ENCODE measurements at regions not wholly inside any gene's neighbourhood (a gene's known extent, or its start where the extent isn't known, plus 50 kb on each side); places are given as distances from the start of the nearest gene placed in this dataset.

- H3K4me2 ChIP-seq (ENCODE audit: insufficient read depth, low read length) = no peak overlapping the region
- no peaks in the 10 kb centered on the region for H3K79me2 ChIP-seq (ENCODE audit: control insufficient read depth, insufficient read depth, low read length)
- BruUV-seq (replicated peaks) = no TSS peak
- no peak overlapping the region for H2AFZ ChIP-seq (ENCODE audit: low read depth, low read length)
- CTCF ChIA-PET = no interaction called here
- no peaks in the 10 kb centered on the region for H3K36me3 ChIP-seq (ENCODE audit: control insufficient read depth in 2 of 2, extremely low read depth in 1 of 2, insufficient read depth in 2 of 2, low read length in 2 of 2)
- intact Hi-C loops (cut with micrococcal nuclease) (no loop called here), dilution Hi-C loops (cut with MboI; ENCODE audit: extremely low pct_ligation_motif_present, low sequenced_read_pairs) (no loop called here)
- no peaks in the 10 kb centered on the region for H3K9me1 ChIP-seq (replicated peaks; ENCODE audit: control insufficient read depth, extremely low read depth, insufficient read depth, low read length)
- POLR2A ChIA-PET = no interaction called here
- H3K9me3 ChIP-seq (replicated peaks; ENCODE audit: control insufficient read depth, insufficient read depth, low read length) = no peaks in the 10 kb centered on the region
- H3K4me3 ChIP-seq (replicated peaks in 1 of 3; ENCODE audit: insufficient read depth in 1 of 3, low read depth in 1 of 3, low read length in 3 of 3) = no peak overlapping the region
- DNase-seq (ENCODE audit: low read depth, low spot score) (no peak), FAIRE-seq (no peak)
- H3K27me3 ChIP-seq (ENCODE audit: control insufficient read depth in 2 of 2, insufficient read depth in 2 of 2, low read length in 2 of 2) = no peaks in the 10 kb centered on the region
- H4K20me1 ChIP-seq (replicated peaks; ENCODE audit: control insufficient read depth, extremely low read depth, insufficient read depth, low read length) = no peaks in the 10 kb centered on the region
- no peak for TF ChIP-seq JUN (IDR thresholded peaks at IDR 0.05; ENCODE audit: borderline replicate concordance, insufficient read depth, insufficient read length, low read depth)
- TF ChIP-seq, protein P1, sequence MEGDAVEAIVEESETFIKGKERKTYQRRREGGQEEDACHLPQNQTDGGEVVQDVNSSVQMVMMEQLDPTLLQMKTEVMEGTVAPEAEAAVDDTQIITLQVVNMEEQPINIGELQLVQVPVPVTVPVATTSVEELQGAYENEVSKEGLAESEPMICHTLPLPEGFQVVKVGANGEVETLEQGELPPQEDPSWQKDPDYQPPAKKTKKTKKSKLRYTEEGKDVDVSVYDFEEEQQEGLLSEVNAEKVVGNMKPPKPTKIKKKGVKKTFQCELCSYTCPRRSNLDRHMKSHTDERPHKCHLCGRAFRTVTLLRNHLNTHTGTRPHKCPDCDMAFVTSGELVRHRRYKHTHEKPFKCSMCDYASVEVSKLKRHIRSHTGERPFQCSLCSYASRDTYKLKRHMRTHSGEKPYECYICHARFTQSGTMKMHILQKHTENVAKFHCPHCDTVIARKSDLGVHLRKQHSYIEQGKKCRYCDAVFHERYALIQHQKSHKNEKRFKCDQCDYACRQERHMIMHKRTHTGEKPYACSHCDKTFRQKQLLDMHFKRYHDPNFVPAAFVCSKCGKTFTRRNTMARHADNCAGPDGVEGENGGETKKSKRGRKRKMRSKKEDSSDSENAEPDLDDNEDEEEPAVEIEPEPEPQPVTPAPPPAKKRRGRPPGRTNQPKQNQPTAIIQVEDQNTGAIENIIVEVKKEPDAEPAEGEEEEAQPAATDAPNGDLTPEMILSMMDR (IDR thresholded peaks at IDR 0.05; ENCODE audit: extremely low read depth in 1 of 2, insufficient read depth in 1 of 2, low read depth in 1 of 2, low read length in 2 of 2) = no peak
- H3K9ac ChIP-seq (replicated peaks; ENCODE audit: extremely low read depth, insufficient read depth, low read length) = no peak overlapping the region
- H3K4me1 ChIP-seq (ENCODE audit: control insufficient read depth, extremely low read depth, insufficient read depth, low read length) = no peaks in the 10 kb centered on the region
- no peak overlapping the region for H3K27ac ChIP-seq (ENCODE audit: insufficient read depth, low read depth, low read length)
These were observed 71.7 kb upstream of the CPNE8 start for GRCh38 chr12:38977132-38977531.

GRCh38 chr12:38969706-38970105 is 64.3 kb upstream of the CPNE8 start:
- intact Hi-C loops (cut with micrococcal nuclease) = no loop called here
- H3K9me3 ChIP-seq (replicated peaks; ENCODE audit: control insufficient read depth, insufficient read depth, low read length) = no peaks in the 10 kb centered on the region
- H3K27ac ChIP-seq (ENCODE audit: insufficient read depth, low read depth, low read length) = no peak overlapping the region

More at GRCh38 chr12:38969706-38970105, 64.3 kb upstream of the CPNE8 start:
- no peak overlapping the region for H3K4me2 ChIP-seq (ENCODE audit: insufficient read depth, low read length)
- H3K4me1 ChIP-seq (ENCODE audit: control insufficient read depth, extremely low read depth, insufficient read depth, low read length) = no peaks in the 10 kb centered on the region
- no peaks in the 10 kb centered on the region for H3K27me3 ChIP-seq (ENCODE audit: control insufficient read depth in 2 of 2, insufficient read depth in 2 of 2, low read length in 2 of 2)
- no TSS peak for BruUV-seq (replicated peaks)
- dilution Hi-C loops (cut with MboI; ENCODE audit: extremely low pct_ligation_motif_present, low sequenced_read_pairs) = no loop called here
- no peak for DNase-seq (ENCODE audit: low read depth, low spot score)
- H4K20me1 ChIP-seq (replicated peaks; ENCODE audit: control insufficient read depth, extremely low read depth, insufficient read depth, low read length) = no peaks in the 10 kb centered on the region
- FAIRE-seq = no peak
- no peak overlapping the region for H2AFZ ChIP-seq (ENCODE audit: low read depth, low read length)
- H3K79me2 ChIP-seq (ENCODE audit: control insufficient read depth, insufficient read depth, low read length) = no peaks in the 10 kb centered on the region
- no peaks in the 10 kb centered on the region for H3K9me1 ChIP-seq (replicated peaks; ENCODE audit: control insufficient read depth, extremely low read depth, insufficient read depth, low read length)
- H3K4me3 ChIP-seq (replicated peaks in 1 of 3; ENCODE audit: insufficient read depth in 1 of 3, low read depth in 1 of 3, low read length in 3 of 3) = no peak overlapping the region
- no peak overlapping the region for H3K9ac ChIP-seq (replicated peaks; ENCODE audit: extremely low read depth, insufficient read depth, low read length)
- no peaks in the 10 kb centered on the region for H3K36me3 ChIP-seq (ENCODE audit: control insufficient read depth in 2 of 2, extremely low read depth in 1 of 2, insufficient read depth in 2 of 2, low read length in 2 of 2)
- ChIA-PET POLR2A (no interaction called here), CTCF (no interaction called here)
- TF ChIP-seq, protein P1 (IDR thresholded peaks at IDR 0.05; ENCODE audit: extremely low read depth in 1 of 2, insufficient read depth in 1 of 2, low read depth in 1 of 2, low read length in 2 of 2) = no peak
- TF ChIP-seq JUN (IDR thresholded peaks at IDR 0.05; ENCODE audit: borderline replicate concordance, insufficient read depth, insufficient read length, low read depth) = no peak
- no peak for TF ChIP-seq POLR2AphosphoS5 (IDR thresholded peaks at IDR 0.05; ENCODE audit: insufficient read depth, low read depth, low read length)
- TF ChIP-seq GATA2 (IDR thresholded peaks at IDR 0.05; ENCODE audit: insufficient read depth, insufficient read length, low read depth, low read length) = no peak
- TF ChIP-seq EZH2 (IDR thresholded peaks at IDR 0.05; ENCODE audit: borderline replicate concordance, low read depth, low read length, severe bottlenecking) = no peak
- no peak for TF ChIP-seq POLR2A (IDR thresholded peaks at IDR 0.05; ENCODE audit: low read depth, low read length)
- TF ChIP-seq FOS (IDR thresholded peaks at IDR 0.05; ENCODE audit: borderline replicate concordance, insufficient read depth, low read length) = no peak
- no peak for TF ChIP-seq MAX (IDR thresholded peaks at IDR 0.05; ENCODE audit: insufficient read depth, insufficient read length)
- TF ChIP-seq MYC (IDR thresholded peaks at IDR 0.05; ENCODE audit: low read depth, low read length) = no peak

Measured in endothelial cell of umbilical vein (primary cell).